HG03095 (cell line): ENCODE measurements at regions not wholly inside any gene's neighbourhood (a gene's known extent, or its start where the extent isn't known, plus 50 kb on each side); places are given as distances from the start of the nearest gene placed in this dataset.

ENCODE experiments used
- ATAC-seq: cut with Tn5 transposase; IDR thresholded peaks from one replicate; pipeline ENCODE4 v1.9.1; 2021; ENCODE audit warnings: moderate library complexity; ENCODE audit not compliant: unreplicated experiment

DNA sequence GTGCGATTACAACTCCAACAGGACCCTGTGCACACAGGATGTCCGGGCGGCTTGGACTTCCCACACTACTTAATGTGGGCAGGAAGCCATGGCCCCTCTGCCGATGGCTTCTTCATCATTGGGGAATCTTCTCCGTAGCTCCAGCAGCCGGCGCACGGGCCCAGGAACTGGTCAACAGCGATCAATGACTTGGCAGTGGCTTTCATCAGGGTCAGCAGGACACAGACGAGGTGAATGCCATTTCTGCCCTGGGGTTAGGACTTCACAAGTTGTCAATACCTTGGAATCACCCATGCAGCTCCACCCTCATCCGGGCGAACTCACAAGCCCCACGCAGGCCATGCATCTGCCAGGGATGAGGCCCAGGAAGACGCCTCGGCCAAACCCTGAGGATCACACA lies 645.7 kb downstream of the BRD1 start:
- no peak for ATAC-seq

DNA sequence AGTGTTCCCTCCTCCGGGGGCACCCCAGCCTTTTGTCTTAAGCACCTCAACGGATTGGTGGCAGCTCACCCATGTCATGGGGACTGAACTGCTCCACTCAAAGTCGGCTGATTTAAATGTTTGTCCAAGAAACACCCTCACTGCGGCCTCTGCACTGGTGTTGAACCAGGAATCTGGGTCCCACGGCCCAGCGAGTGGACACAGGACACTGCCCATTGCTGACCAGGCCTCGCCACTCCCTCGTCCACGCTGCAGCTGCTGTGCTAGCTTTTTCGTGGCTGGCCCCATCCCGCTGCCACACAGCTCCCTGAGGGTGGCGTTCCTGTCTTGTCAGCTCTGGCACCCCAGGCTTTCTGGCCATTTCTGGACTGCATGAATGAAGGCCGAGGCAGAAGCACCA lies 646.2 kb downstream of the BRD1 start:
- ATAC-seq, result no peak

DNA sequence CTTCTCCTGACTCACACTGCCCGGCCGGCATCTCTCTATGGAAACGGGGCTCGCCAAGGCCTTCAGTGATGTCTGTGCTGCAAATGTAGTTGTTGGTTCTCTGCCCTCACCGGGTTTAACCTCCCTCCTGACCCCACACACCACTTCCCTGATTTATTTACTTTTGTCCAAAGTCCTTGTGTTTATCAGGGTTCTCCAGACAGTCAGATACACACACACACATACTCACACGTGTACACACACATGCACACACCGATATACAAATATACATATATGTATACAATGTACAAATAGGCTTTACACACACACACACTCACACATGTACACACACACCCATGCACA lies 647.0 kb downstream of the BRD1 start:
- no peak for ATAC-seq

DNA sequence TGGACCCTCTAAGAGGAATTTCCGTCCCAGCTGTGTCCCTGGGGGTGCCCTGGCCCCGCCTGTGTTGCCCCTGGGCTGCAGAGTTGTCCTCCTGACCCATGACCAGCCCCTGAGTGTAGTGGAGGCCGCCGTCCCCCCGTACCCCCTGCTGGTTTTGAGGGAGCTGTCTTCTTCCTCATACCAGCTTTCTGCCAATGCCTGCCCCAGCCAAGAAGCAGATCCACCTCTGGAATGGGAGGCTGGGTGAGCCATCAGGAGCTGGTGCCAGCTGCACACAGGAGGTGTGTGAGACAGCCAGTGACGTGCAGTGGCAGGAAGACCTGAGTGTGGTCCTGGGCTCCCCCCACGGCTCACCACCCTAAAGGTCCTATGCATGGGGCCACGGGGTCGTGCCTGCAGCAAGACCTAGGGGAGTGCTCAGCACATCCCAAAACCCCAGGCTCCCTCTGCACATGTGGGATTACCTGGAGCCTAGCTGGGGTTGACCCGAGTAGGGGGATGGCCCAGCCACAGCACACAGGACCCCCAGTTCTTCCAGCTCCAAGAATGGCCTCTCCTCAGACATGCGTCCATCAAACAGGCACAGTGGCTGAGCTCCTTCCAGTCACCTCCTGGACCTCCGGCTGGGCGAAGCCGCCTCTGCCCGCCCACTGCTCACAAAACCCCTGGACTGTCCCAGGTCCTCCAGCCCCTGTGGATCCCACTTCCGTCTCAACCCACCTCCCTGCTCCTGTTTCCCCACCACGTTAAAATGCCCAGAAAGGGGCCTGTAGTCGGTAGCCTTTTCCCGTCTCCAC lies 647.6 kb downstream of the BRD1 start:
- no peak for ATAC-seq

DNA sequence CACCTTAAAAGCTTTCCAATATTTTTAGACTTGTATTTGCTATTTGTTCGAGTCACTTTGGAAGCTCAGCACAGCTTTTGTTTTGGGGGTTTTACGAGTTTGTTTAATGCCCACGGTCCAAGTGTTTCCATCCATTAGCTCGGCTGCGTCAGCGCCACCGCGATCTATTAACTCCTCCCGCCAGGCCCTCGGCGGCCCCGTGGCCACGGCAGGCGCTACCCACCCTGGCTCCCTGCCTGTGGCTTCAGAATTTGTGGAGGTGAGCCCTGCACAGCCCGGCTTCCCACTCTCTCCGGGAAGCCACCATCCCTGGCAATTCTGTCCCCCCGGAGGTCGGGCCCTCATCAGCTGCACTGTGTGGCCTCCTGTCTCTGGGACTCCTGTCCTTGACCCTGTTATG lies 648.5 kb downstream of the BRD1 start:
- no peak for ATAC-seq

DNA sequence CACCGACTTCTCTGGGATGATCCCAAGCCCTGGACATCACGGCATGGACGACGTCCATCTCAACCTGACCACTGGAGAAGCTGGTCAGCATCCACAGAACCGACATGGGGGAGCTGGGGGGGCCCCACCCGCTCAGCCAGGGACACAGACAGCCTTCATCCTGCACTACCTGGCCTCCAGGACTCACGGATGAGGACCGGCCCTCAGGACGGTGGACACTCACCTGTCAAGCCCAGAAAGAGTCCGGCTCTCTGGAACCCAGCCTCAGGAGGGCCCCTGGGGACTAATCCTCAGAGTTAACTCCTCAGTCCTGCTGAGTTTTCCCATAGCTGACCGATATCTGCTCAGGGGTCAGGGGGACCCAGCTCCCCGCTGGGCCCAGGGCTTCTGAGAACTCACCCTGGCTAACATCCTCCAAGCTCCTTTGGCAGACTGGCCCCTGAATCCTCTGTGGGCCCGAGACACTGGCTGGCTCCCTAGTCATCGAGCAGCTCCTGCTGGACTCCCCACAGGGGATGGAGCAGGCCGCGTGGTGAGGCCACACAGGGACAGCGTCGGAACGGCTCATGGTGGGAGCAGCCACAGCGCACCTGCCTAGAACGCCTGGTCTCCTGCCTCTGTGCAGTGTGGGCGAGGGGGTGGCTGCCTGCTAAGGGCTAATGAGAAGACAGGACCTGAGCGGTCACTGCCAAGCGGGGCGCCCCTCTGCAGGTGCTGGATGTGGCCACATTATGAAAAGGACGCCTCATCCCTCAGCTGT lies 649.2 kb downstream of the BRD1 start:
- ATAC-seq, result no peak

DNA sequence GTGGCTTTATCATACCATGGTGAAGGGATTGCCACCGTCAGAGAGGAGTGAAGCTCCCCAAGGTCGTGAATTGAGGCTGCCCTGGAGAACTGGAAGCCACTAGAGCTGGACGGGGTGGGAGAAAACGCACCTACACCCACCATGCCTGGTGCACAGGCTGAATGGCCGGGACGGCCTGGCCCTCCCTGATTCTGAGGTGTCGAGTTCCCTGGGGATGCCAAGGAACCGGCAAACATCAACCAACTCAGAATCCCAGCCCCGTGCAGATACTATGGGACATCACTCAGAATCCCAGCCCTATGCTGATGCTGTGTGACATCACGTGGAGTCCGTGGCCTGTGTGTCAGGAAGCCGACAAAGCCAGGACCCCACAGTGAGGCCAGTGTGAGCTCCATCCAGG lies 650.0 kb downstream of the BRD1 start:
- no peak for ATAC-seq

DNA sequence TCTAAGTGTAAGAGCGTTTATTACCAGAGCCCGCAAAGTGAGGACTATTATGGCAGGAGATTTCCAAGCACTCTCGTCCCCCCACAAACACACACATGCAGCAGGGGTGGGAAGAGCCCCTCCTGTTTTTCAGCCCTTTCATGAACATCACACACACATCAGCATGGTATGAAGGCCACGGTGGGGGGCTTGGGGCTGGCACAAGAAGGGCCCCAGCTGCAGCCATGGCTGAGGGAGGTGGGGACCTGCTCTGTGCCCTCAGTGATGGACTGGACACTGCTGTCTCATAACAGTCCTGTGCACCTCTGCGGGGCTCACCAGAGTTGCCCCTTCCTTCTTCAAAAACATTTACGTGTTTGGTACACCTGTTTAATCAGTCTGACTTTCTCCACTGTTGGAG lies 650.7 kb downstream of the BRD1 start:
- no peak for ATAC-seq

DNA sequence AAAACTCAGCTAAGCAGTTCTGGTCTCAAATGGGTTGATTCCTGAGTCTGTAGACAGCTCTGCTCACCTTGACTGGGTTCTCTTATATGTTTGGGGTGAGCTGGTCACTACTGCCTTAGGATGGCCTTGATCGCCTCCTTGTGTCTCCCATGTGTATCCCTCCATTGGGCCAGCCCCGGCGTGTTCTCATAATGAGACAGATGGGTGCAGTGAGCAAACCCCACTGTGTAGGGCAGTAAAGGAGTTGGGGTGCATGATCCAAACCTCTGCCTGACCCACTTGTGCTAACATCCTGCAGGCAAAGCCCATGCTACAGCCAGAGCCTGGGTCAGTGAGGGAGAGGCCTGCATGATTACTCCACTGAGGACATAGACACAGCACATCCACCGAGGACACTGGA lies 657.6 kb downstream of the BRD1 start:
- ATAC-seq, result no peak

DNA sequence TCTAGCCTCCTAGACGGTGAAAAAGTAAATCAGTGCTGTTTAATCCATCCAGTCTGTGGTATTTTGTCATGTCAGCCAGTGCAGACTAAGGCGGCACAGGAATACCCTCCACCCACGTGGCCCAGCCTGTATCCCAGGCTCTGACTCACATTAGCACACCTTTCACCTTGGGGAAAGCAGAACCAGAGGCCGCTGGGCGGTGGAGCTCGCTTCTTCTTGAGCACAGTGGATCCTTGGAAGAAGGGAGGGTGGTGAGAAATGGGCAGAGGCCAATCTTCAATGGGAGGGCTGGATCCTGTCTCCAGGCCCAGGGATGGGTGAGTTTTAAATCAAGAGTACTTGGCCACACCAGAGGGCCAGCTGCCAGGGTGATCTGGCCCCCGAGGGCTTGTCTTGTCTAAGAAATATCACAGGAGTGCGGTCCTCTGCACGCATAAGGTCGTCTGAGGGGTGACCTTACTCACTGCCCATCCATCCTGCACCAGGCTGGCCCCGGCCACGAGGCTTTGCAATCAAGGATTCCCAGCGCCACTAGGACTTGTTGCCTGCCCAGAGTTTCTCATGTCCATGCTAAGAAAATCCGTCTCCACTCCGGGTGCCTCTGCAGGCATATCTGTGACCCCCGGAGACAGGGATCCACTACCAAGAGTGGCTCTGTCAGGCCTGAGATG lies 658.5 kb downstream of the BRD1 start:
- no peak for ATAC-seq

DNA sequence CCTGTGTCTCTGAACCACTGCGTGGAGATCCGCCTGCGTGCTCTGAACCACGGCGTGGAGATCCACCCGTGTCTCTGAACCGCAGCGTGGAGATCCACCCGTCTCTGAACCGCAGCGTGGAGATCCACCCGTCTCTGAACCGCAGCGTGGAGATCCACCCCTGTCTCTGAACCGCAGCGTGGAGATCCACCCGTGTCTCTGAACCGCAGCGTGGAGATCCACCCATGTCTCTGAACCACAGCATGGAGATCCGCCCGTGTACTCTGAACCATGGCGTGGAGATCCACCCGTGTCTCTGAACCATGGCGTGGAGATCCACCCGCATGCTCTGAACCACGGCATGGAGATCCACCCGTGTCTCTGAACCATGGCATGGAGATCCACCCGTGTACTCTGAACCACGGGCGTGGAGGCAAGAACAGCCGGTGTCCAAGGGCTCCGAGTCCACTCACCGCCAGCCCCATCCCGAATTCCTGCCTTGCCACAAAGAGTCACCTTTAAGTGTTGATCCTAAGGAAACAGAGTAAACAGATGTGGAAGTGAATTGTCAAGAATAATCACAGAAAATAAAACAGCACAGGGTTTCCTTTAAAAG lies 659.4 kb downstream of the BRD1 start:
- no peak for ATAC-seq

DNA sequence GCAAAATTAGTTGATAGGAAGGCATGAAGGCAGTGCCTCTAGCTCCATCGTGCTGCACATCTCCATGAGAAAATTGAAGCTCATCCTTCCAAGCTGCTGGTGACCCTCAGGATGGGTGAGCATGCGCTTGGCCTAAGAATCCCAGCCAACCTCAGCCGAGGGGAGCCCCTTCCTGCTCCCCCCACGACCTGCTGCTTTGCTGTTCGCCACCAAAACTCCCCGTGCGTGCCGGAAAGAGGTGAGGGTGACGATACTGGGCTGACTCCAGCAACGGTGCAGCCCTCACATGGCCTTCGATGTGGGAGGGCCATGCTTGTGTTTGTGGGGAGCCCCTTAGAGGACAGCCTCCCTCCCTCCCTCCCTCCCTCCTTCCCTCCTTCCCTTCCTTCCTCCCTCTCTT lies 660.9 kb downstream of the BRD1 start:
- no peak for ATAC-seq

DNA sequence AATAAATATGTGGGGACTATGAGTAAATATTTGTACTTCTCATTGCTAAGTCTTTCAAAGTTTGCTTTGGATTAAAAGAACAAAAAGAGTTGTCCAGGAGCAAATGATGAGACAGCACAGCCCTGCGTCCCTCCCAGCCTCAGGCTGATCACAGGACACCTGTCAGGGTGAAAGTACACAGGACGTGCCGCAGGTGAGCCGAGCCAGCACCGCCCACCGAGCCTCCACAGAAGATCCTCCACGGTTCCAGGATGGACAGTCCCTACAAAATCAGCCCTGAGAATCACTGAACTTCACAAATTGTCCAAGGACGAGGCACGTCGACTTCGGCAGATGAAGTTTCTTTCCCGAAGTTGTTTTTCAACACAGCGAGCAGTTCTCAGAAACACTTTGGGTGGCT lies 661.5 kb downstream of the BRD1 start:
- ATAC-seq, result no peak

DNA sequence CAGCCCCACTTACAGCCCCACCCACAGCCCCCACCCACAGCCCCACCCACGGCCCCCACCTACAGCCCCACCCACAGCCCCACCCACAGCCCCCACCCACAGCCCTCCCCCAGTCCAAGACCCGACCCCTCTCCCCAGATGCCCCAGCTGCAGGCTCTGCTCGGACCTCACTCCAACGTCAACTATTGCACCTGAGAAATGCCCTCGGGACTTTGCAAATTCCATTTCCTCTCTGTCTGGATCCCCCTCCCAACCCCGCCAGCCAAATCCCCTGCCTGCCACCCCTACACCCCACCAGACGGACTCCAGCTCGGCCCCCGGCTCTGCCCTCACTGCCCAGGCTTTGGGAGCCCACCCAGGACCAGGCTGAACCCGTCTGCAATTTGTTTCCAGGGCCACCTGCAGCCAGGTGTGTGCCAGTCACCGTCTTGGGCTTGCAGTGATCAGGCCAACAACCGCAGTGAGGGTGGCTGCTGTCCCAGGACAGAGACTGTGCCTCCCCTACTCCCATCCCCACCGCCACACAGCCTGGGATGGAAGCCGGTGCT lies 662.8 kb downstream of the BRD1 start:
- no peak for ATAC-seq

DNA sequence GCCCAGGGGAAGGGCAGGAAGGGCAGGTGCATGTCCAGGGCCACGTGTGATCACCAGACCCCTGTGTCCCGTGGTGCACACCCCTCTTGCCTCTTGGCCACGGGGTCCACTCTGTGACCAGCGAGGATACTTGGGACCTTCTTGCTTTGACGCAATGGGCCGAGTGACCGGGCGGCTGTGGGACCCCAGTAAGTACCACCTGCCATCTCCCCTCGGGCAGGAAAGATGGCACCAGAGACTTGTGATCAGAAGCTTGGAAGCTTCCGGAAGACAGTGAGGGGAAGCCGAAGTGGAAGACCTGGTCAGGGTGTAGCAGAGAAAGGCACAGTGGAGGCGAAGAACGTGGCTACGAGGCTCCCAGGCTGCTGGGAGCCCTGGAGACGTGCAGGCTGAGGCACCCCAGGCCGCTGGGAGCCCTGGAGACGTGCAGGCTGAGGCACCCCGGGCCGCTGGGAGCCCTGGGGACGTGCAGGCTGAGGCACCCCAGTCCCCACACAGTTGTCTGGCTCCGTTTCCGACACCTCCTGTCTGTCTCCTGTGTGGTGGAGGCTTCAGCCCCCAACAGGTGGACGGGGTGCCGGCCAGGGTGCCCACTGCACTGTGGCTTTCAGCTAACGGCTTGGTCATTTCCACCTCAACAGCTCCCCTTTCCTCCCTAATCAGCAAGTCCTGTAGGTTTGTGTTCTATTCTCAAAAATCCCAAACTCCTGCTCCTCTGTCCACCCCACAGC lies 663.5 kb downstream of the BRD1 start:
- no peak for ATAC-seq

DNA sequence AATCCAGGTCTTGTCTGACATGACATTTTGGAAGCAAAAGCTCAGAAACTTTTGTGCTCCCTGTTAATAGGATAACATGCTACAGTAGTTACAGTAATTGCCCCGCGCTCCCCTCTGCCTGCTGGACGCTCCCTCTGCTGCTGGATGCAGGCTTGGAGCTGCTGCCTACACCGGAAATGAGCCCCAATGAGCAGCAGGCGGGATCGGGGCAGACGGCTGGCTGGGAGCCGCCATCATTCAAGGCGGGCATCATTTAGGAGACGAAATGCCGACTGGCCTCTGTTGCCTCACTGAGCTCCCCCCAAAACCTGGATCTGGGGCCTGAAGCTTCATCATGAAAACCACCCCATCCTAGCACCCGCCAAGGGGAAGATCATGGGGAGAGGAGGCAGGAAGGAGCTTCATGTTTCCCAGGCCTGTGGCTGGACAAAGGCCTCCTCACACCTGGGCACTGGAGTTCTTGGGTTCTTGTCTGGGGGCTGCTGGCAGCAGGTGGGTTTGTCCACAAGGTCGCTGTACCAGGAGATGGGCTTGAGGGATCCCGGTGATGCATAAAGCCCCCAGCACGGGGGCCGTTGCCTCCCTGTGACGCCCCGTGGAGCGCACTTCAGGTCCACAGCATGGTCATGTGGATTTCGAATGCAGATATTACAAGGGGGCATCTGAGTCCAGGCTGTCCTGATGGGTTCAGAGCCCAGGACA lies 664.3 kb downstream of the BRD1 start:
- ATAC-seq, result no peak

DNA sequence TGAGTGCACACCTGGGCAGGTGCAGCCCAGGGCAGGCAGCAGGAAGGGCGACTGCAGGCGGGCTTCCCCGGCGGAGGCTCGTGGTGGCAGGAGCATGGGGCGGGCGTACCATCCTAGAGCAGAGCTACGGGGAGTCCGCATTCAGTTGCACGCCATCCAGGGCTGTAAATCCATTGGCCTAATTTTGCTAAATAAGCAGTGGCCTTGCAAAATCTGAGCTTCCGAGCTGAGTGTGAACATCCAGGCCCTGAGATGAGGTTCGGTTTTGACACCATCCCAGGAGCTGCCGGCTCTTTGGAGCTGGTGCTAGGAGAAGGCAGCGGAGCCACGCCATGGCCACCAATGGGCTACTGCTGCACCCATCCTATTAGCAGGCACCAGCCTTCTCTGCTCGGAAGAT lies 664.8 kb downstream of the BRD1 start:
- ATAC-seq, result no peak

DNA sequence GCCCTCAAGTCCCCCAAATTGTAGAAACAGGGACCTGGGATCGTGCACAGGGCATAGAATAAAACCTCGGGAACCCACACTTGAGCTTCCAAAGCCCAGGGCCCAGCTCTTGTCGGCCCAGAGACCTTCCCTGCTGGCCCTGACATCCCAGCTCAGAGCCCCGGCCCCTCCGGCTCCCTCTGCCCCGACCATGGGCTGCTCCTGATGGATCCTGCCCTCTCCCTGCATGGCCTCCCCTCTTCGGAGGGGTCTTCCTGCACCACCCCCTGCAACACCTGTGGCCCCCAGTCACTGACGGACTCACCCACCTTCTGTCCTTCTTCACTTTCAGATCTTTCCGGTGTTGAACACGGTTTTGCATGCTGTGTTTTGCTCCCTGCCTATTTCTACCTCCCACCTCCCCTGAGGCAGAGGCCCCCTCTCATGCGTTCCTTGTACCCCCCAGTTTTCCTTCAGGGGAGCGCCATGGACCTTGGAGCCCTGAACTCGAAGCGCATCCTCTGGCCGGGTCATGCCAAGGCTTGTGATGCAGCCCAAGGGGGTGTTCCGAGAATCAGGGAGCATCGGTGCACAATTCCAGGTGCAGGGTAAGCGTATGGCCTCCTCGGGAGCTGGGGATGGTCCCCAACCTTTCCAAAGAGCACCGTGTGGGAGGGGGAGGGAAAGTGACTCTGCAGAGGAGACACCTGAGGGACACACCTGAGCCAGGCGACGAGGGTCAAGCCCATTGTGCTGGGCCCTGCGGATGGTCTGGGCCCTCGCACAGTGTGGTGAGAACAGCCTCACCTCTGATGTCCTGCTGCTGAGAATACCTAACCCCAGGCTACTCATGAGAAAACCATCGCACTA lies 666.4 kb downstream of the BRD1 start:
- no peak for ATAC-seq

DNA sequence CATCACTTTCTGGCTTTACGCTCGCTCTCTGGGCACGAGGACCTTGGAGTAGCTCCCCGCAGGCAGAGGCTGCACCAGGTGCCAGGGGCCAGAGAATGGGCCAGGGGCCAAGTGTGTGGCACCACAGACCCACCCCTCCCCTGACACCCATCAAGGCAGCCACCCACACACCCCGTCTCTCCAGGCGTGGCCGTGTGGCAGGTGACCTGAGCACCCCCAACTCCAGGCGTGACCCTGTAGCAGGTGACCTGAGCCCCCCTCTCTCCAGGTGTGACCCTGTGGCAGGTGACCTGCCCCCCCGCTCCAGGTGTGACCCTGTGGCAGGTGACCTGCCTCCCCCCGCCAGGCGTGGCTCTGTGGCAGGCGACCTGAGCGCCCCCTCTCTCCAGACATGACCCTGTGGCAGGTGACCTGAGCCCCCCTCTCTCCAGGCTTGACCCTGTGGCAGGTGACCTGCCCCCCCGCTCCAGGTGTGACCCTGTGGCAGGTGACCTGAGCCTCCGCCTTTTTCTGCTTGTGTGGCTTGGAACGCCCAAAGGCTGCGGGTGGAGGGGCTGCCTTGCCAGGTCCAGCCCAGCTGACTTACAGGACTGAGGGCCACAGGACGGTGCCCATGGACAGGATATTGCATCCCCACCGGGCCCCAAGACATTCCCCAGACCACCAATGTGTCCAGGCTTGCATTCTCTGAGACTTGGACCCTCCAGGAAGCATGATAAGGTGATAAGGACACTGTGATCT lies 667.2 kb downstream of the BRD1 start:
- ATAC-seq, result no peak
